Endothelial cell of umbilical vein (primary cell): ENCODE measurements at regions not wholly inside any gene's neighbourhood (a gene's known extent, or its start where the extent isn't known, plus 50 kb on each side); places are given as distances from the start of the nearest gene placed in this dataset.

Experiments used
- BruUV-seq: library from RNA; stranded (reverse); fragments of 400-500 nt; replicated peaks from 2 replicates; lab custom pipeline; 2021; lab: Mats Ljungman, UMichigan
- CTCF ChIA-PET: fragments of 300-600, 350-600 bp; sonication (Branson Sonifier 250); formaldehyde crosslinking; loops from one replicate; lab custom pipeline; 2021; ENCODE audit warnings: antibody characterized with exemption, inconsistent platforms; lab: Charles Lee
- POLR2A ChIA-PET: fragments of 300-600, 350-600 bp; sonication (Branson Sonifier 250); formaldehyde crosslinking; loops from one replicate; lab custom pipeline; 2021; ENCODE audit warnings: antibody characterized with exemption, inconsistent platforms; lab: Charles Lee
- DNase-seq: peaks from one replicate; pipeline ENCODE4 v3.0.0-alpha.2; 2011; ENCODE audit warnings: low read depth, low spot score
- FAIRE-seq: peaks from 2 replicates; lab custom pipeline; 2011; peaks lifted over from hg19 to GRCh38; lab: Jason Lieb, UNC
- H2AFZ ChIP-seq: 2 replicates; pipeline ENCODE4 v1.6.0; 2012; ENCODE audit warnings: low read depth, low read length, control low read depth, inconsistent platforms
- H3K27ac ChIP-seq: 2 replicates; pipeline ENCODE4 v1.5.1; 2011; ENCODE audit warnings: low read depth, mild to moderate bottlenecking, control low read depth, low read length, moderate library complexity; ENCODE audit not compliant: insufficient read depth
- H3K27me3 ChIP-seq, 2 experiments: 2 replicates each; pipeline versions ENCODE4 v1.6.0 to v1.6.1; 2011; ENCODE audit warnings: low read length in 2 of 2, mixed read lengths in 1 of 2; ENCODE audit not compliant: control insufficient read depth in 2 of 2, insufficient read depth in 2 of 2
- H3K36me3 ChIP-seq, 2 experiments: 2 replicates in 1 of 2; 3 replicates in 1 of 2; pipeline ENCODE4 v1.5.1; 2011; ENCODE audit warnings: low read length in 2 of 2, mild to moderate bottlenecking in 1 of 2, moderate library complexity in 1 of 2; ENCODE audit not compliant: control insufficient read depth in 2 of 2, insufficient read depth in 2 of 2; ENCODE audit errors: extremely low read depth in 1 of 2
- H3K4me1 ChIP-seq: 3 replicates; pipeline ENCODE4 v1.5.1; 2011; ENCODE audit warnings: mild to moderate bottlenecking, low read length; ENCODE audit not compliant: control insufficient read depth, insufficient read depth; ENCODE audit errors: extremely low read depth
- H3K4me2 ChIP-seq: 2 replicates; pipeline ENCODE4 v1.6.1; 2011; ENCODE audit warnings: low read length, control low read depth, mixed read lengths; ENCODE audit not compliant: insufficient read depth
- H3K4me3 ChIP-seq, 3 experiments: fragments of 200-600 bp in 1 of 3; sonication (generic), shearing (Covaris generic) in 1 of 3; replicated peaks in 1 of 3; 2 replicates each; pipeline ENCODE4 v1.5.1; 2011 to 2016; ENCODE audit warnings: control low read depth in 3 of 3, low read length in 3 of 3, mild to moderate bottlenecking in 2 of 3, inconsistent platforms in 1 of 3, low read depth in 1 of 3, moderate library complexity in 1 of 3; ENCODE audit not compliant: insufficient read depth in 1 of 3
- H3K79me2 ChIP-seq: 2 replicates; pipeline ENCODE4 v1.6.0; 2012; ENCODE audit warnings: low read length, inconsistent platforms; ENCODE audit not compliant: control insufficient read depth, insufficient read depth
- H3K9ac ChIP-seq: replicated peaks from 2 replicates; pipeline ENCODE3; 2011; ENCODE audit warnings: low read length, control low read depth; ENCODE audit not compliant: insufficient read depth; ENCODE audit errors: extremely low read depth
- H3K9me1 ChIP-seq: replicated peaks from 3 replicates; pipeline ENCODE4 v1.6.0; 2011; ENCODE audit warnings: mild to moderate bottlenecking, low read length; ENCODE audit not compliant: control insufficient read depth, insufficient read depth; ENCODE audit errors: extremely low read depth
- H3K9me3 ChIP-seq: replicated peaks from 2 replicates; pipeline ENCODE4 v1.5.1; 2012; ENCODE audit warnings: low read length, inconsistent platforms; ENCODE audit not compliant: control insufficient read depth, insufficient read depth
- H4K20me1 ChIP-seq: replicated peaks from 2 replicates; pipeline ENCODE3; 2011; ENCODE audit warnings: mild to moderate bottlenecking, low read length; ENCODE audit not compliant: control insufficient read depth, insufficient read depth; ENCODE audit errors: extremely low read depth
- EZH2 ChIP-seq: IDR thresholded peaks from 2 replicates; pipeline ENCODE4 v1.6.1; 2012; ENCODE audit warnings: borderline replicate concordance, low read depth, mild to moderate bottlenecking, moderate library complexity, low read length, inconsistent platforms; ENCODE audit not compliant: severe bottlenecking
- FOS ChIP-seq: IDR thresholded peaks from 2 replicates; pipeline ENCODE4 v1.6.1; 2011; ENCODE audit warnings: mild to moderate bottlenecking, low read length, moderate library complexity, borderline replicate concordance; ENCODE audit not compliant: insufficient read depth
- GATA2 ChIP-seq: IDR thresholded peaks from 2 replicates; pipeline ENCODE4 v1.7.0; 2011; ENCODE audit warnings: low read depth, mild to moderate bottlenecking, moderate library complexity, mixed read lengths, low read length; ENCODE audit not compliant: insufficient read length, insufficient read depth
- JUN ChIP-seq: IDR thresholded peaks from 2 replicates; pipeline ENCODE4 v1.6.1; 2011; ENCODE audit warnings: borderline replicate concordance, low read depth; ENCODE audit not compliant: insufficient read length, insufficient read depth
- MYC ChIP-seq: IDR thresholded peaks from one replicate; pipeline ENCODE4 v1.6.1; 2011; ENCODE audit warnings: mild to moderate bottlenecking, low read depth, low read length
- POLR2A ChIP-seq: IDR thresholded peaks from 2 replicates; pipeline ENCODE4 v1.6.1; 2012; ENCODE audit warnings: low read depth, mild to moderate bottlenecking, control low read depth, low read length
- POLR2AphosphoS5 ChIP-seq: IDR thresholded peaks from 2 replicates; pipeline ENCODE4 v1.6.1; 2012; ENCODE audit warnings: low read depth, mild to moderate bottlenecking, control low read depth, low read length, moderate library complexity; ENCODE audit not compliant: insufficient read depth
- dilution Hi-C: fragments of 300-500 bp; cut with MboI; formaldehyde crosslinking; loops from one replicate; pipeline ENCODE4 v1.15.0; 2019; ENCODE audit warnings: low sequenced_read_pairs; ENCODE audit not compliant: extremely low pct_ligation_motif_present
- intact Hi-C: fragments of 100-400 bp; cut with micrococcal nuclease; formaldehyde crosslinking; loops from one replicate; pipeline ENCODE4 v1.10.0; 2022
- TF ChIP-seq, protein P1 (sequence below): IDR thresholded peaks from 2 replicates; pipeline ENCODE4 v1.6.1; 2011; ENCODE audit not compliant: insufficient read depth, insufficient read length
- TF ChIP-seq, protein P2 (sequence below), 2 donors: IDR thresholded peaks; 1 replicate in 1 of 2; 2 replicates in 1 of 2; pipeline ENCODE4 v1.5.1; 2011; ENCODE audit warnings: low read length in 2 of 2, mild to moderate bottlenecking in 2 of 2, moderate library complexity in 2 of 2, control low read depth in 1 of 2, inconsistent platforms in 1 of 2, low read depth in 1 of 2; ENCODE audit not compliant: insufficient read depth in 1 of 2; ENCODE audit errors: extremely low read depth in 1 of 2

DNA sequence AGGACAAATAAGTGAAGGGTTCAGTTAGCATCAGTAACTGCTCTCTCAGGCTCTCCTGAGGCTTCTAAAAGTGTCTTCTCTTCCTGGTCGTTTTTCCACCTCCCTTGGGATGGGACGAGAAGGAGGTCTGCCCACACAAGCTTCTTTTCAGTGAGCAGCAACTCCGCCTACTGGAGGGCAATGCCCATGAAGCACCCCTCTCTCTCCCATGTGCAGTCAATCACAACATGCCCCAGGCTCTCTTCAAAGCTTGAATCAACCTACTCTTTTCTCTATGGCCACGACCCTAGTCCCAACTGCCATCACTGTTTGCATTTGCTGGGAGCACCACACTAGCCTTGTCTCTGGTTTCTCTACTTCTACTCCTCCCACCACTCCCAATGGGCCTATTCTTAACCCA is 135.6 kb downstream of the RPS24 start:
- no peaks in the 10 kb centered on the region for H4K20me1 ChIP-seq
- FAIRE-seq (no peak), DNase-seq (no peak)
- no peaks in the 10 kb centered on the region for H3K9me1 ChIP-seq
- no peak overlapping the region for H2AFZ ChIP-seq
- no peak overlapping the region for H3K4me3 ChIP-seq
- no peaks in the 10 kb centered on the region for H3K4me1 ChIP-seq
- CTCF ChIA-PET, result no interaction called here
- no peaks in the 10 kb centered on the region for H3K36me3 ChIP-seq
- H3K79me2 ChIP-seq, result no peaks in the 10 kb centered on the region
- H3K4me2 ChIP-seq, result no peak overlapping the region
- intact Hi-C loops (loop anchor here (5.0 kb wide), 1 partner anchor 122 kb away; no protein-coding TSS in a partner anchor), dilution Hi-C loops (no loop called here)
- H3K27me3 ChIP-seq, result peaks cover 0 to 4% of the 10 kb centered on the region in 2 experiments
- no peak for TF ChIP-seq JUN
- TF ChIP-seq GATA2, result no peak
- TF ChIP-seq, protein P1, sequence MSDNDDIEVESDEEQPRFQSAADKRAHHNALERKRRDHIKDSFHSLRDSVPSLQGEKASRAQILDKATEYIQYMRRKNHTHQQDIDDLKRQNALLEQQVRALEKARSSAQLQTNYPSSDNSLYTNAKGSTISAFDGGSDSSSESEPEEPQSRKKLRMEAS, result no peak
- TF ChIP-seq, protein P2, sequence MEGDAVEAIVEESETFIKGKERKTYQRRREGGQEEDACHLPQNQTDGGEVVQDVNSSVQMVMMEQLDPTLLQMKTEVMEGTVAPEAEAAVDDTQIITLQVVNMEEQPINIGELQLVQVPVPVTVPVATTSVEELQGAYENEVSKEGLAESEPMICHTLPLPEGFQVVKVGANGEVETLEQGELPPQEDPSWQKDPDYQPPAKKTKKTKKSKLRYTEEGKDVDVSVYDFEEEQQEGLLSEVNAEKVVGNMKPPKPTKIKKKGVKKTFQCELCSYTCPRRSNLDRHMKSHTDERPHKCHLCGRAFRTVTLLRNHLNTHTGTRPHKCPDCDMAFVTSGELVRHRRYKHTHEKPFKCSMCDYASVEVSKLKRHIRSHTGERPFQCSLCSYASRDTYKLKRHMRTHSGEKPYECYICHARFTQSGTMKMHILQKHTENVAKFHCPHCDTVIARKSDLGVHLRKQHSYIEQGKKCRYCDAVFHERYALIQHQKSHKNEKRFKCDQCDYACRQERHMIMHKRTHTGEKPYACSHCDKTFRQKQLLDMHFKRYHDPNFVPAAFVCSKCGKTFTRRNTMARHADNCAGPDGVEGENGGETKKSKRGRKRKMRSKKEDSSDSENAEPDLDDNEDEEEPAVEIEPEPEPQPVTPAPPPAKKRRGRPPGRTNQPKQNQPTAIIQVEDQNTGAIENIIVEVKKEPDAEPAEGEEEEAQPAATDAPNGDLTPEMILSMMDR (IDR thresholded peaks at IDR 0.05; ENCODE audit: extremely low read depth in 1 of 2, insufficient read depth in 1 of 2, low read depth in 1 of 2, low read length in 2 of 2), result no peak
- no peak for TF ChIP-seq MYC
- no peak for TF ChIP-seq EZH2
- TF ChIP-seq POLR2A, result no peak
- TF ChIP-seq POLR2AphosphoS5, result no peak
- no peak for TF ChIP-seq FOS
- BruUV-seq, result no TSS peak
- H3K9me3 ChIP-seq, result no peaks in the 10 kb centered on the region
- H3K27ac ChIP-seq, result no peak overlapping the region
- POLR2A ChIA-PET, result no interaction called here
- H3K9ac ChIP-seq, result no peak overlapping the region
